IMR-90 (cell line): ENCODE measurements at regions not wholly inside any gene's neighbourhood (a gene's known extent, or its start where the extent isn't known, plus 50 kb on each side); places are given as distances from the start of the nearest gene placed in this dataset.

Source experiments
- ATAC-seq: fragments of 200-7000 bp; cut with Tn5 transposase; 2 replicates; pipeline ENCODE4 v1.9.1; 2020; ENCODE audit warnings: low read depth, mild to moderate bottlenecking, moderate library complexity
- BruUV-seq: library from RNA; stranded (reverse); fragments of 400-500 nt; replicated peaks from 2 replicates; lab custom pipeline; 2021; lab: Mats Ljungman, UMichigan
- CTCF ChIA-PET: fragments of 300-600 bp; formaldehyde crosslinking; extraction: SDS; loops from one replicate; lab custom pipeline; 2021; ENCODE audit warnings: antibody characterized with exemption; lab: Yijun Ruan, JAX
- POLR2A ChIA-PET: fragments of 300-600 bp; sonication (Branson Sonifier 250); formaldehyde crosslinking; loops from one replicate; lab custom pipeline; 2022; ENCODE audit warnings: antibody characterized with exemption; ENCODE audit not compliant: unreplicated experiment; lab: Charles Lee
- DNase-seq: peaks from one replicate; pipeline ENCODE4 v3.0.0; 2013
- H2AFZ ChIP-seq: replicated peaks from 2 replicates; pipeline ENCODE3; 2013; ENCODE audit warnings: low read length, mild to moderate bottlenecking; ENCODE audit not compliant: poor library complexity
- H2AK5ac ChIP-seq: 2 replicates; pipeline ENCODE4 v1.6.1; 2013; ENCODE audit warnings: low read depth, low read length, inconsistent platforms
- H2AK9ac ChIP-seq: replicated peaks from 2 replicates; pipeline ENCODE3; 2013; ENCODE audit warnings: mild to moderate bottlenecking, low read depth, low read length, moderate library complexity; ENCODE audit not compliant: poor library complexity
- H2BK120ac ChIP-seq: 2 replicates; pipeline ENCODE4 v1.6.1; 2013; ENCODE audit warnings: low read depth, low read length, inconsistent platforms
- H2BK15ac ChIP-seq: 3 replicates; pipeline ENCODE4 v1.6.1; 2013; ENCODE audit warnings: low read depth, low read length, inconsistent platforms
- H2BK20ac ChIP-seq: 2 replicates; pipeline ENCODE4 v1.6.1; 2013; ENCODE audit warnings: low read depth, mild to moderate bottlenecking, inconsistent platforms, low read length, moderate library complexity
- H2BK5ac ChIP-seq: 2 replicates; pipeline ENCODE4 v1.6.1; 2013; ENCODE audit warnings: mild to moderate bottlenecking, low read depth, low read length, inconsistent platforms; ENCODE audit not compliant: poor library complexity, severe bottlenecking
- H3K14ac ChIP-seq: replicated peaks from 2 replicates; pipeline ENCODE4 v1.6.1; 2013; ENCODE audit warnings: low read depth, low read length, inconsistent platforms
- H3K18ac ChIP-seq: 2 replicates; pipeline ENCODE4 v1.6.1; 2013; ENCODE audit warnings: low read depth, low read length, control low read depth
- H3K23ac ChIP-seq: 2 replicates; pipeline ENCODE4 v1.6.1; 2013; ENCODE audit warnings: low read depth, low read length, inconsistent platforms
- H3K27ac ChIP-seq: 2 replicates; pipeline ENCODE4 v1.5.1; 2013; ENCODE audit warnings: mild to moderate bottlenecking, control low read depth, low read length; ENCODE audit not compliant: insufficient read depth
- H3K27me3 ChIP-seq: 2 replicates; pipeline ENCODE4 v1.6.1; 2013; ENCODE audit warnings: low read length; ENCODE audit not compliant: control insufficient read depth, insufficient read depth
- H3K36me3 ChIP-seq: 2 replicates; pipeline ENCODE4 v1.6.1; 2013; ENCODE audit warnings: low read length, mixed read lengths; ENCODE audit not compliant: control insufficient read depth, insufficient read depth
- H3K4ac ChIP-seq: 2 replicates; pipeline ENCODE4 v1.6.1; 2013; ENCODE audit warnings: low read depth, low read length, inconsistent platforms
- H3K4me1 ChIP-seq: 2 replicates; pipeline ENCODE4 v1.6.1; 2013; ENCODE audit warnings: low read length, mixed read lengths; ENCODE audit not compliant: control insufficient read depth, insufficient read depth
- H3K4me2 ChIP-seq: 2 replicates; pipeline ENCODE4 v1.6.1; 2013; ENCODE audit warnings: low read depth, mild to moderate bottlenecking, control low read depth, low read length, moderate library complexity
- H3K4me3 ChIP-seq: 2 replicates; pipeline ENCODE4 v1.5.1; 2013; ENCODE audit warnings: low read depth, mild to moderate bottlenecking, control low read depth, low read length, moderate library complexity; ENCODE audit not compliant: insufficient read depth
- H3K56ac ChIP-seq: 2 replicates; pipeline ENCODE4 v1.6.1; 2013; ENCODE audit warnings: low read length, inconsistent platforms; ENCODE audit not compliant: insufficient read depth; ENCODE audit errors: extremely low read depth
- H3K79me1 ChIP-seq, 2 experiments: 2 replicates each; pipeline ENCODE4 v1.6.1; 2013; ENCODE audit warnings: low read length in 2 of 2, inconsistent platforms in 1 of 2, low read depth in 1 of 2
- H3K9ac ChIP-seq: 2 replicates; pipeline ENCODE4 v1.6.1; 2013; ENCODE audit warnings: low read depth, low read length, control low read depth
- H3K9me1 ChIP-seq: 2 replicates; pipeline ENCODE4 v1.6.1; 2013; ENCODE audit warnings: low read length, inconsistent platforms; ENCODE audit not compliant: insufficient read depth
- H3K9me3 ChIP-seq: 2 replicates; pipeline ENCODE4 v1.6.1; 2013; ENCODE audit warnings: low read length; ENCODE audit not compliant: control insufficient read depth, insufficient read depth
- H4K20me1 ChIP-seq: 2 replicates; pipeline ENCODE4 v1.6.1; 2013; ENCODE audit warnings: low read length, inconsistent platforms; ENCODE audit not compliant: insufficient read depth
- H4K5ac ChIP-seq: 2 replicates; pipeline ENCODE4 v1.6.1; 2013; ENCODE audit warnings: mild to moderate bottlenecking, low read depth, low read length, control low read depth
- H4K8ac ChIP-seq, 2 experiments: 2 replicates each; pipeline ENCODE4 v1.6.1; 2013; ENCODE audit warnings: low read depth in 2 of 2, low read length in 2 of 2, control low read depth in 1 of 2, inconsistent platforms in 1 of 2
- H4K91ac ChIP-seq: 2 replicates; pipeline ENCODE4 v1.6.1; 2013; ENCODE audit warnings: low read depth, low read length, inconsistent platforms; ENCODE audit not compliant: insufficient read depth
- BHLHE40 ChIP-seq: fragments of 150-350 bp; IDR thresholded peaks from 2 replicates; pipeline ENCODE4 v1.6.1; 2016; ENCODE audit warnings: mild to moderate bottlenecking, low read depth, low read length
- MAZ ChIP-seq: IDR thresholded peaks from 2 replicates; pipeline ENCODE4 v1.6.1; 2012; ENCODE audit warnings: low read depth, mild to moderate bottlenecking, low read length, improper control_type of control experiment, moderate library complexity, borderline replicate concordance
- POLR2A ChIP-seq: IDR thresholded peaks from 2 replicates; pipeline ENCODE4 v1.6.1; 2012; ENCODE audit warnings: mild to moderate bottlenecking, low read depth, low read length
- WGBS, 2 experiments: methylation state at CpG; one replicate each; pipeline versions ENCODE4 v1.1.5 to v1.1.7; 2013; ENCODE audit warnings: missing lambda C conversion rate in 2 of 2; ENCODE audit not compliant: insufficient read length in 1 of 2; ENCODE audit errors: extremely low coverage in 2 of 2; 5-methylcytosine and 5-hydroxymethylcytosine counted together
- dilution Hi-C: fragments of 300-500 bp; cut with HindIII; formaldehyde crosslinking; loops from one replicate; pipeline ENCODE4 v1.14.3; 2018; ENCODE audit warnings: low sequenced_read_pairs; ENCODE audit not compliant: unreplicated experiment
- in situ Hi-C: fragments of 300-500 bp; cut with MboI; formaldehyde crosslinking; loops from 3 replicates; pipeline ENCODE4 v1.14.3; 2019; ENCODE audit warnings: low sequenced_read_pairs, inconsistent platforms, mixed read lengths
- intact Hi-C: fragments of 100-400 bp; cut with micrococcal nuclease; formaldehyde crosslinking; loops from 2 replicates; pipeline ENCODE4 v1.10.0; 2022
- TF ChIP-seq, protein P1 (sequence below): fragments of 150-350 bp; IDR thresholded peaks from 2 replicates; pipeline ENCODE4 v1.6.1; 2017; ENCODE audit warnings: mild to moderate bottlenecking, antibody characterized with exemption, low read length, low read depth

DNA sequence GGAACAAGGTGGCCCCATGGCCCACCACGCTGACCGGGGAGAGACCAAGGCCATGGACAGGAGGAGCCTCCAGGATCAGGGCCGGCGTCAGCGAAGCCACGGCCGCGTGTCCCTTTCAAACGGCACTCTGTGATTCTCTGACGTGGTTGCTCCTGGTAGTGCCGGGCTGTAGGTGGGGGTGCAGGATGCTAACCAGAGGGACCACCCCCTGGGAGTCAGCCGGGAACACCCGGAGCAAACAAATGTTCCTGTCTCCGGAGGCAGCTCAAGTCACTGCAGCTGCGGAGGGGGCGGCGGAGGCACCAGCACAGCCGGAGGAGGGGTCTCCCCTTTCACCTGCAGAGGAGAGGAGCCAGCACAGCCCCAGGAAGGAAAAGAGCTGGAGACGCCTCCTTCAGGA is 750.6 kb upstream of the SALL3 start:
- Histone ChIP-seq H2AK5ac (no peak overlapping the region), H3K14ac (no peak overlapping the region), H3K9me1 (no peaks in the 10 kb centered on the region), H2BK5ac (no peak overlapping the region), H3K27me3 (no peaks in the 10 kb centered on the region), H3K4me3 (no peak overlapping the region), H2AK9ac (no peak overlapping the region), H3K23ac (no peak overlapping the region), H3K36me3 (no peaks in the 10 kb centered on the region), H3K4me2 (no peak overlapping the region), H3K18ac (no peak overlapping the region), H3K56ac (no peak overlapping the region), H3K4ac (no peak overlapping the region), H3K79me1 (no peaks in the 10 kb centered on the region), H2BK120ac (no peak overlapping the region), H4K5ac (no peak overlapping the region), H2BK15ac (no peak overlapping the region), H4K8ac (no peak overlapping the region), H3K9me3 (peaks cover 43% of the 10 kb centered on the region), H3K27ac (no peak overlapping the region), H2AFZ (no peak overlapping the region), H4K91ac (no peak overlapping the region), H3K9ac (no peak overlapping the region), H2BK20ac (no peak overlapping the region), H4K20me1 (no peaks in the 10 kb centered on the region), H3K4me1 (no peaks in the 10 kb centered on the region)
- no peak for TF ChIP-seq POLR2A
- TF ChIP-seq MAZ, result no peak
- no peak for TF ChIP-seq BHLHE40
- TF ChIP-seq, protein P1, sequence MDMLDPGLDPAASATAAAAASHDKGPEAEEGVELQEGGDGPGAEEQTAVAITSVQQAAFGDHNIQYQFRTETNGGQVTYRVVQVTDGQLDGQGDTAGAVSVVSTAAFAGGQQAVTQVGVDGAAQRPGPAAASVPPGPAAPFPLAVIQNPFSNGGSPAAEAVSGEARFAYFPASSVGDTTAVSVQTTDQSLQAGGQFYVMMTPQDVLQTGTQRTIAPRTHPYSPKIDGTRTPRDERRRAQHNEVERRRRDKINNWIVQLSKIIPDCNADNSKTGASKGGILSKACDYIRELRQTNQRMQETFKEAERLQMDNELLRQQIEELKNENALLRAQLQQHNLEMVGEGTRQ, result no peak
- intact Hi-C loops, result no loop called here
- in situ Hi-C loops, result no loop called here
- dilution Hi-C loops, result no loop called here
- ChIA-PET POLR2A (no interaction called here), CTCF (no interaction called here)
- DNase-seq (no peak), ATAC-seq (no peak)
- BruUV-seq, result no TSS peak
- 93% methylated on average over 3 of the region's 19 CpGs; no CpG with 5 or more reads in 1 of the 2 experiments for WGBS, 2 experiments
